ENCODE measurements at regions not wholly inside any gene's neighbourhood (a gene's known extent, or its start where the extent isn't known, plus 50 kb on each side); places are given as distances from the start of the nearest gene placed in this dataset.

DNA sequence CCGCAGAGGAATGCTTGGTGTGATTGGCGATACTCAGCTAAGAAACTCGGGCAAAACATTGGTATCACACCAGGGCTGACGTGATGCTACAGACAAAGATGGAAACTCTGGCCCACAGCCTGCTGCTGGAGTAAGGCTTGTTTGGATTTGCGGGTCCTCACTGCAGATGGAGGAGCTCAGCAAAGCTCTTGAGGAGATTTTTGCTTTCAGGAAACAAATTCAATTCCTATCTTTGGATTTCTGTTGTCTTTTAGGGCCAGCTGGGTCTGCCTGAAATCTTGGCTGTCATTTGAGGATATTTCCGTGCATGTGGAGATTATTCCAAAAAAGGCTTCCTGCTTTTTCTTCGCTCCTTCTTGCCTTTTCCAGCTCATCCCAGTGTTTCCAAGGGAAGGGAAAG is 475.8 kb downstream of the TSN start:
- H3K4me3 ChIP-seq (ENCODE audit: low read length): no peak overlapping the region
- TF ChIP-seq ZNF274 (IDR thresholded peaks at IDR 0.05; ENCODE audit: low read depth, low read length): no peak

DNA sequence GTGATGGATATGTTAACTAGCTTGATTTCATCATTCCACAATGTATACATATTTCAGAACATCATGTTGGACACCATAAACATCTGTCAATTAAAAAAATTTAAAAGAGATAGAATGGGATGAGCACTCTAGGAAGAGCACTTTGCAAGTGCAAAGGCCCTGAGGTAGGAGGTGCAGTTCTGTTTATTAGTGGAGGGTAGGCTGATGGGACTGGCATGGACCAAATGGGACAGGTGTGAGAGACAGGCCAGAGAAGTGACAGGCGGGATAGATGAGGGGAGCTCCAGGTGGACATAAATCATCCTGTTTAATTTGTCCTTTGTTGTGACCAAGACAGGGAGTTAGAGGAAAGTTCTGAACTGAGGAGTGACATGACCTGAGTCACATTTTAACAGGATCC is 477.9 kb downstream of the TSN start:
- TF ChIP-seq ZNF274 (IDR thresholded peaks at IDR 0.05; ENCODE audit: low read depth, low read length): no peak
- no peak overlapping the region for H3K4me3 ChIP-seq (ENCODE audit: low read length)

DNA sequence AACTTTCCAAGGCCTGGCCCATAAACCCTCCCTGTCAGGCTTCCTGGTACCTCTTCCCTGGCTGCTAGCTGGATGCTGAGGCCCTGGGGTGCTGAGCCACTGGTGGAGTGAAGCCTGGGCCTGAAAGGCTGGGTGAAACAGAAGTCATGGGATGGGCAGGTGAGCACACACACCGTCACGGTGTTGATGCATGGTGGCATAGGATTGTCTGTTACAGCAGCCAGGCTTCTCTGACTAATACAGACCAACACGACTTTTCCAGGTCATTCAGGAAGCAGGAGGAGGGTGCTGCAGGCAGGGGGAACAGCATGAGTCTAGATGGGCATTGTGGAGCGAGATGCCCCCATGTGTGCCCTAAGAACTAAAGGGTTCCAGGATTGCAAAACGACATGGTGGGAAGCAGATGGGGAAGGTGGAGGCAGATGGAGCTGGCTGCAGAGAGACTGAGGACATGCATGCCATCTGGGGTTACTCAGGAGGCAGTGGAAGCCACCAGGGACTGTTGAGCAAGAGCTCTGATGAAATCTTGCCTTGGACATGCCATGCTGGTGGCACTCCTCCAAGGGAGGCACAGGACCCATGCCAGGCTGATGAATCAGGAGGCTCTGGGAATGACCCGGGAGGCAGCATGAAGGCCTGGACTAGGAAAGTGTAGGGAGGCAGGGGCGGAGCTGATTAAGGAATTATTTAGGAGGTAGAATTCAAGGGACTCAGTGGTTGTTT is 480.9 kb downstream of the TSN start:
- H3K4me3 ChIP-seq (ENCODE audit: low read length): no peak overlapping the region
- no peak for TF ChIP-seq ZNF274 (IDR thresholded peaks at IDR 0.05; ENCODE audit: low read depth, low read length)

DNA sequence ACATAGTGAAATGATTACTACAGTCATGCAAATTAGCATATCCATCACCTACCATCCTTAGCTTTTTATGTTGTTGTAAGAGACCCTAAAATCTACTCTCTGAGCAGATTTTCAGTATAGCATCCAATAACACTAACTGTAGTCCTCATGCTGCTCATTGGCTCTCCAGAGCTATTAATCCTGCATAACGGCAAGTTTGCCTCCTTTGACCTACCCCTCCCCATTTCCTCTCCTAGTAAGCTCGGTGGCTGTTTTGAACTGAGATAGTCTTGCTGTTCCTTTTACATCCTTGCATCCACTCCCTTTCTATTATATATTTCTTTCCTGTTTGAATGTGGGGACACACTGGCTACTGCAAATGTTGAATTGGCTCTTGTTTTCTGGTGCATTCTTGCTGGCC is 481.5 kb downstream of the TSN start:
- no peak overlapping the region for H3K4me3 ChIP-seq (ENCODE audit: low read length)
- no peak for TF ChIP-seq ZNF274 (IDR thresholded peaks at IDR 0.05; ENCODE audit: low read depth, low read length)

DNA sequence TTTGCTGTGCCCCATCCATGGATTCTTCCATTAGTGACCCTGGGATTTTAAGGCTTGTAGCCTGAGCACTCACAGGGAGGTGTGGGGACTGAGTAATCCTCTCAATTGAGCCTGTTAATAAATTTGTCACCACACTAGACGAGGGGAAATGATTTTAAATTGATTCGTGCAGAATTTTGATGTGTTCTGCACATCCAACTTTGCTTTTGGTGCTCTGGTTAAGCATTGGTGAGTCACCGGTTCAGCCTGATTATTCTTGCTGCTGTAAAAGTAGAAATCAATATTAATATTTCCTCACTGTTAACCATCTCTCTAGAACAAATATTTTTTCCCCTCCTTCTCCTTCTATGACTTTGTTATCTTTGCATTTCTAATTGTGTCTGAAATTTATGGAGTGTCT is 482.0 kb downstream of the TSN start:
- H3K4me3 ChIP-seq (ENCODE audit: low read length): no peak overlapping the region
- TF ChIP-seq ZNF274 (IDR thresholded peaks at IDR 0.05; ENCODE audit: low read depth, low read length): no peak

DNA sequence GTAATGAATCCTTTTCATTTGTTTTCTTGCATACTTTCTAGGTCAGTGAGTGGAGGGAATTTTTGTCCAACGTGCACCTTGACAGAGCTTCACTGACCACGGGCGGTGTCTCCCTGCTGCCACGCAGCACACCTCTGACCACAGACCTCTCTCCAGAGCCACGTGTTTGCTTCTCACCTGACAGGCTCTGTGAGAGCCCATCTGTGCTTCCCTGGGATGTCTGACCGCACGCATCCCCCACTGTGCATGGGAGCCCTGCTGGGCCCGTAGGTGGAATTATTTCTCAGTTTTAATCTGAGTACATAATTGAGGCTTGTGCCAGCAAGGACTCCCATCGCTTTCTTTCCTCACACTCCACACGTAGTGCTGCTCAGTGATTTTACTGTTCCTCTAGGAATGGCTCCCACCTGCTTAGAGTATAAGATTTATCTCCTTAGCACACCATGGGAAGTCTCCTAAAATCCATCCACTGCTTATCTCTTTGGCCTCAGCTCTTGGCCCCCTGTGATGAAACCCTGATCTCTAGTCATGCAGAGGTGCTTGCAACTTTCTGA is 482.6 kb downstream of the TSN start:
- no peak for TF ChIP-seq ZNF274 (IDR thresholded peaks at IDR 0.05; ENCODE audit: low read depth, low read length)

DNA sequence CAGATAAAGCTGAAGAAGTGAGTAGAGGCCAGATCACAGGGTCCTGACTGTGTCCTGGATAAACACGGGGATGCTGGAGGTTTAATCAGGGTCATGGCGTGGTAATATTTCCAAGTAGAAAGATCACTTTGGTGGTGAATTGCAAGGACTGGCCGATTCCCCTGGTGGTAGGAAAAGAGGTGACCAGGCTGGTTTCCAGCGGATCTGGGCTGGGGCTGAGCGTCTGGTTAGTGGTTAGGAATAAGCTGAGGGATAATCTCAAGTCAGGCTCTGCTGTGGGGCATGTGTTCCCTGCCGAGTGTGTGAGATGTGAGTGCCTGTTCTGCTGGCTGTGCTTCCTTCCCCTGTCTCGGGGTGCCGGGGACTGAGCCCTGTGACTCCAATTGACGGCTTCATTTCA is 484.0 kb downstream of the TSN start:
- no peak overlapping the region for H3K4me3 ChIP-seq (ENCODE audit: low read length)
- TF ChIP-seq ZNF274 (IDR thresholded peaks at IDR 0.05; ENCODE audit: low read depth, low read length): no peak

More for the DNA sequence above, 482.6 kb downstream of the TSN start:
- H3K4me3 ChIP-seq (ENCODE audit: low read length): no peak overlapping the region

DNA sequence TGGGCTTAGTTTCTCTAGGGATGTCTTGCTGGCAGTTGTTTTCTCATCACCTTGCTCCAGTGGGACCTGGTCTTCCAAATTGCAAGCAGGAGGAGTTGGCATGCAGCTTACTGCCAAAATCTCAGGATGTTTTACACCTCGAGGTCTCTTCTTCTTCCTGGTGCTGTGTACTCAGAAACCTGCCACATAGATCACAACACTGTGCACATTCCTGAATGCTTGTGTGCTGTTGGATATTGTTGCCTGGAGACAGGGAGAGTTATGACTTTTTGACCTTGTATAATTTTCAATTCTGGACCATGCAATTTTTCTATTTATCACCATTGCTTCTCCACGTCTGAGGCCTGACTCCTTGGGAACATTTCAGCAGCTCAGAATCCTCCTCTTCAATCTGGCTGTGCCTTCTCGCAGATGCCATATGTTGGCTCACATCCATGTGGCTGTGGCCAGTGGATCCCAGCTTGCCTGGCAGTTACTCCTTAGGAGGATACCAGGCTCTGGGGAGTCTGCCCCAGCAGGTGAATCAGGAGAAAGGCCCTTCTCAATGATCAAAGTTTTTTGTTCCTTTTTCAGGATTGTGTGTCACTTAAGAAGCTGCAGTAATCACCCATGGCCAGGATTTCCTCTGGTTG is 489.3 kb downstream of the TSN start:
- no peak for TF ChIP-seq ZNF274 (IDR thresholded peaks at IDR 0.05; ENCODE audit: low read depth, low read length)
- H3K4me3 ChIP-seq (ENCODE audit: low read length): no peak overlapping the region

DNA sequence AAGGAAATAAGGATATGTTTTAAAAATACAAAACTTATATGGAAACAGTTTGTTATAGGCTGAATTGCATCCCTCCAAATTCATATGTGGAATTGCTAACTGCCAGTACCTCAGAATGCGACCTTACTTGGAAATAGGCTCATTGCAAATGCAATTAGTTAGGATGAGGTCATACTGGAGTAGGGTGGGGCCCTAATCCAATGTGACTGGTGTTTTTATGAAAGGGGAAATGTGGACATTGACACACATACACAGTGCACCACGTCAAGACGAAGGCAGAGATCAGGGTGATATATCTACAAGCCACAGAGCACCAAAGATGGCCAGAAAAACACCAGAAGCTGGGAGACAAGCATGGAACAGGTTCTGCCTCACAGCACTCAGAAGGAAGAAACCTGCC is 494.2 kb downstream of the TSN start:
- TF ChIP-seq ZNF274 (IDR thresholded peaks at IDR 0.05; ENCODE audit: low read depth, low read length): no peak
- no peak overlapping the region for H3K4me3 ChIP-seq (ENCODE audit: low read length)

DNA sequence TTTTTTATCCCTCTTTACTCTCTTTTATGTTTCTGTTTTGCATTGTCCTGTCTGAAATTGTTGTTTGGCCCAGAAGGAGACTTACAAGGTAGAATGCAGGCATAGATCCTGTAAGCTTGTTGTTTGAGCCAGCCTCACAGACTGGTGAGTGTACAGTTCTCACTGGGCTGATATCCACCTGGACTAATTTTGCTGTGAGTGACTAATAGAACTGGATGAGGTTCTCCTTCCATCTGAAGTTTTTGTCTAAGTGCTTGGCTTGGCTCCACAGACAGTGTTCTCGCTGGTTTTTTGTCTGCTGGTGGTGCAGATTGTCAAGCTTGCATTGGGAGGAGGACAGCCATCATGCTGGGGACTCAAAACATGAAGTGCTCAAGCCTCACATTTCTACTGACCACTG is 495.7 kb downstream of the TSN start:
- TF ChIP-seq ZNF274 (IDR thresholded peaks at IDR 0.05; ENCODE audit: low read depth, low read length): no peak
- H3K4me3 ChIP-seq (ENCODE audit: low read length): no peak overlapping the region

DNA sequence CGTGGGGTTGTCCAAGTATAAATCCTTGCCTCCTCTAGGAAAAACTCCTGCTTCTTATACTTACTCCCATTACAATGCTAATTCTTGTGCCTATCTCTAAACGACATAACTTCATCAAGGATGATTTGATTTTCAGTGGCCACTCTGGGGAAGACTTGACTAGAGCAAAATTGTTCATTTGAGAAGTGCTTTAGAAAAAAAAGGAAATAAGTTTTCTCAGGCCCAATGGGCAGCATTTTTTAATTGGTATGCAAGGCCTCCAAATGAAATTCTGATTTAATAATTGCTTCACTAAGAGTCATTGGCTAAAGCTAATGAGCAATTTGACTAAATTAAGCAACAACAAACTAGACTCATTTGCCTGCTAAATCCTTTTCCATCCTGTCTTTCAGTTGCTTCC is 496.1 kb downstream of the TSN start:
- no peak for TF ChIP-seq ZNF274 (IDR thresholded peaks at IDR 0.05; ENCODE audit: low read depth, low read length)
- H3K4me3 ChIP-seq (ENCODE audit: low read length): no peak overlapping the region

DNA sequence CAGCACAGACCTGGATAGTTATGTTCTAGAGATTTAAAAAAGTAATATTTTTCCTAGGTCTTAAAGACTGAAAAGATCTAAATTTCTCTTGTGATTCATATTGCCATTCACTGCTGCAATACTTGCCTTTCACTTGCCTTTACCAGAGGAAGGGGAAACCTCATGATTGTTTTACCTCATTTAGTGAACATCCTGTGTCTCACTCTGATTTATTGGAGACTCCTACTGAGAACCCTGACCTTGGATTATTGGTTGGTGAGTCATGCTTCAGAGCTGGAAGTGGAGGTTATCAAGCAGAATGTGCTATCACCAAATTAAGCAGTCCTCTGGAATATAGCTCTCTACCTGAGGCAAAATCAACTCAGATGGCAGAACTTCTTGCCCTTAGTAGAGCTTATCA is 500.5 kb downstream of the TSN start:
- H3K4me3 ChIP-seq (ENCODE audit: low read length): no peak overlapping the region
- TF ChIP-seq ZNF274 (IDR thresholded peaks at IDR 0.05; ENCODE audit: low read depth, low read length): no peak

DNA sequence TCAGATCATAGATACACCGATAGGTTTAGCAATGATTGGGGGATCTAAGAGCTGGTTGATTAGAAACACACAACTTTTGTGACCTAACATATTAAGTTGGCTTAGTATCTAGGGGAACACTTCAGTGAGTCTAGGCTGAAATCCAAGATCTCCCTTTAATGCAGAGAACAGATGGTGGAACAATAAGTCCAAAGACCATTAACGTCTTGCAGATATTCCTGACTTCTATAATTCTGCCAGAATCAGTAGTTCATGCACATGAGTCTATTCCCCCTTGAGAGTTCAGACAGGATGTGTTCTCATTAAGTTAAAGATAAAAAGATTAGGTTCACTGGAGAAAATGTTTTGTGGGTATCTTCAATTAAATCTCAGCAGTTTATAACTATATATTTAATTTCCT is 506.5 kb downstream of the TSN start:
- no peak overlapping the region for H3K4me3 ChIP-seq (ENCODE audit: low read length)
- no peak for TF ChIP-seq ZNF274 (IDR thresholded peaks at IDR 0.05; ENCODE audit: low read depth, low read length)

DNA sequence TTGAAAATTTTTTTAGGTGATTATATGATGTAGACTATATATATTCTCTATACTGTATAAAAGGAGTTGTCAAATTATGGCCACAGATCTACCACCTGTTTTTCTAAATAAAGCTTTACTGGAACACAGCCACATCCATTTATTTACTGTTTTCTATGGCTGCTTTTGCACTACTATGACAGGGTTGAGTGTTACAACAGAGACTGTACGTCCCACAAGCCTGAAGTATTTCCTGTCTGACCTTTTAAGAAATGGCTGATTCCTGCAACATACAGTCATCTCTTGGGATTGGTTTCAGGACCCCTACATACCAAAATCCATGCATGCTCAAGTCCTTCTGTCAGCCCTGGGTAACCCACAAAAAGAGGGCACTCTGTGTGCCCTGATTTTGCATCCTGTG is 508.3 kb downstream of the TSN start:
- no peak for TF ChIP-seq ZNF274 (IDR thresholded peaks at IDR 0.05; ENCODE audit: low read depth, low read length)

DNA sequence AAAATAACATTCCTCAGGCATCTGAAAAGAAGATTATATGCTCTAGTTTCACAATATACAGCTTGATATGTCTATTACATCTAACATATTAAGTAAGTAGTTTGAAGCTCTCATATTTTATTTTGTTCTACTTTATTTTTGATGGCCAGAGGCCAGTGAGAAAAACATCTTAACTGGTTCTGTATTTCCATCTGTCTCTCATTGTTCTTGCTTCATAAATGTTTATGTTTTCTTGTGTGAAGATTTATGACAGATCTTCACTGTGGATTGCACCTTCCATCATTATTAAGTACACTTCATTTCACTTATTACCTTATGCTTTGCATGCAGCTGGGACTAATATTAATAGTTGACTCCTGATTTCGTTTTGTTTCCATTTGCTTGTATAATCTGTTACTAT is 511.2 kb downstream of the TSN start:
- no peak overlapping the region for H3K4me3 ChIP-seq (ENCODE audit: low read length)
- TF ChIP-seq ZNF274 (IDR thresholded peaks at IDR 0.05; ENCODE audit: low read depth, low read length): no peak

More for the DNA sequence above, 508.3 kb downstream of the TSN start:
- no peak overlapping the region for H3K4me3 ChIP-seq (ENCODE audit: low read length)
